Esophagus muscularis mucosa (tissue), 3 donors: ENCODE measurements at regions not wholly inside any gene's neighbourhood (a gene's known extent, or its start where the extent isn't known, plus 50 kb on each side); places are given as distances from the start of the nearest gene placed in this dataset.

Experiments
- CTCF ChIP-seq, 3 experiments: fragments of 200-600 bp in 2 of 3; fragments of 450-650 bp in 1 of 3; sonication (generic) in 2 of 3; IDR thresholded peaks; one replicate each; pipeline ENCODE4 v1.5.1; 2017 to 2019; ENCODE audit warnings: antibody characterized with exemption in 3 of 3, mild to moderate bottlenecking in 2 of 3, moderate library complexity in 1 of 3
- POLR2A ChIP-seq: fragments of 450-650 bp; IDR thresholded peaks from one replicate; pipeline ENCODE4 v1.6.1; 2017; ENCODE audit warnings: antibody characterized with exemption, moderate library complexity, mild to moderate bottlenecking, low read depth

- TF ChIP-seq CTCF (IDR thresholded peaks at IDR 0.05) (no peak), POLR2A (no peak)
These were observed 57.4 kb upstream of the SDK1 start for GRCh38 chr7:3243680-3244079.
